Effector memory CD8-positive, alpha-beta T cell (primary cell): ENCODE measurements at regions not wholly inside any gene's neighbourhood (a gene's known extent, or its start where the extent isn't known, plus 50 kb on each side); places are given as distances from the start of the nearest gene placed in this dataset.

Source experiments
- ATAC-seq: fragments of 150-1000 bp; cut with Tn5 transposase; replicated peaks from 2 replicates; pipeline ENCODE4 v1.10.0; 2021; ENCODE audit warnings: mild to moderate bottlenecking, moderate library complexity
- DNase-seq, 3 experiments: peaks; one replicate each; pipeline ENCODE4 v3.0.0; 2021
- H3K27ac Mint-ChIP-seq, 2 donors: one replicate each; pipeline ENCODE4 v1.8.0; 2022; ENCODE audit warnings: mild to moderate bottlenecking in 2 of 2, mixed read lengths in 2 of 2, moderate library complexity in 2 of 2
- H3K27me3 Mint-ChIP-seq, 2 donors: one replicate each; pipeline ENCODE4 v1.8.0; 2022; ENCODE audit warnings: mixed read lengths in 2 of 2
- H3K36me3 Mint-ChIP-seq: one replicate; pipeline ENCODE4 v1.8.0; 2022; ENCODE audit warnings: mild to moderate bottlenecking, moderate library complexity, mixed read lengths; ENCODE audit not compliant: insufficient read depth
- H3K4me1 Mint-ChIP-seq, 2 donors: one replicate each; pipeline ENCODE4 v1.8.0; 2022; ENCODE audit warnings: low read depth in 2 of 2, mixed read lengths in 2 of 2
- H3K4me3 Mint-ChIP-seq, 2 donors: one replicate each; pipeline ENCODE4 v1.8.0; 2022; ENCODE audit warnings: mild to moderate bottlenecking in 2 of 2, mixed read lengths in 2 of 2, moderate library complexity in 2 of 2
- H3K9me3 Mint-ChIP-seq, 2 donors: one replicate each; pipeline ENCODE4 v1.8.0; 2022; ENCODE audit warnings: mixed read lengths in 2 of 2

DNA sequence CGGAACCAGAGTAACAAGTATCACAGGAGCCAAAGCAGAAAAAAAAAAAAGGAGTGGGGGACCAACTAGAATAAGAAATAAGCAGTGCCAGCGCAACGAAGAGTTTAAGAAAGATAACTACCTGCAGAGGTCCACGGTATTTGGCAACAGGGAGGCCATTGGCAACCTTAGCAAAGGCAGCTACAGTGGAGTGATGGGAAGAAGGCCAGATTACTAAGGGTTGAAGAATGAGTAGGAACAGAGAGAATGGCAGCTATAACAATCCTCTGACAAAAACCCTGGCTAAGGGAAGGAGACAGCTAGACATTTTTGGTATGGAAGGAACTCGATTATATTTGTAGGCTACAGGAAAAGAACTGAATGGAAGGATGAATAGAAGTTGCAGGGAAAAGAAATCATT, 93.4 kb upstream of the DMAC1 start:
- H3K27me3 Mint-ChIP-seq = peaks cover 0 to 6% of the 10 kb centered on the region in 2 donors
- H3K9me3 Mint-ChIP-seq = peaks cover 0 to 6% of the 10 kb centered on the region in 2 donors
- DNase-seq (no peak), ATAC-seq (no peak)
- H3K36me3 Mint-ChIP-seq = no peaks in the 10 kb centered on the region
- no peak overlapping the region for H3K4me3 Mint-ChIP-seq
- no peaks in the 10 kb centered on the region for H3K4me1 Mint-ChIP-seq
- no peak overlapping the region for H3K27ac Mint-ChIP-seq

GRCh38 chr9:7879551-7880245, 80.1 kb upstream of the DMAC1 start:
- peak; percentile 12 to 34 (median 27) for DNase-seq
- no peaks in the 10 kb centered on the region for H3K36me3 Mint-ChIP-seq
- peak; percentile 90 for ATAC-seq
- H3K4me1 Mint-ChIP-seq = peaks cover 9 to 15% of the 10 kb centered on the region in 2 donors
- H3K4me3 Mint-ChIP-seq = peak overlapping the region in 1 of 2 donors; percentile 47
- peaks cover 0 to 7% of the 10 kb centered on the region in 2 donors for H3K9me3 Mint-ChIP-seq
- H3K27ac Mint-ChIP-seq = peak overlapping the region in 1 of 2 donors; percentile 65
- H3K27me3 Mint-ChIP-seq = peaks cover 0 to 4% of the 10 kb centered on the region in 2 donors

GRCh38 chr9:7871977-7872730, 72.6 kb upstream of the DMAC1 start:
- Mint-ChIP-seq H3K4me1 (peaks cover 0 to 2% of the 10 kb centered on the region in 2 donors), H3K9me3 (no peaks in the 10 kb centered on the region), H3K4me3 (no peak overlapping the region), H3K36me3 (no peaks in the 10 kb centered on the region), H3K27ac (no peak overlapping the region), H3K27me3 (peaks cover 0 to 4% of the 10 kb centered on the region in 2 donors)
- ATAC-seq (no peak), DNase-seq (no peak)

GRCh38 chr9:7869340-7869739, 69.8 kb upstream of the DMAC1 start:
- peaks cover 0 to 4% of the 10 kb centered on the region in 2 donors for H3K9me3 Mint-ChIP-seq
- no peak overlapping the region for H3K4me3 Mint-ChIP-seq
- H3K27me3 Mint-ChIP-seq = no peaks in the 10 kb centered on the region
- DNase-seq = no peak
- no peak for ATAC-seq
- H3K4me1 Mint-ChIP-seq = peaks cover 0 to 2% of the 10 kb centered on the region in 2 donors
- H3K27ac Mint-ChIP-seq = no peak overlapping the region
- H3K36me3 Mint-ChIP-seq = no peaks in the 10 kb centered on the region

- DNase-seq (no peak), ATAC-seq (no peak)
- peaks cover 0 to 7% of the 10 kb centered on the region in 2 donors for H3K27me3 Mint-ChIP-seq
- no peak overlapping the region for H3K4me3 Mint-ChIP-seq
- no peak overlapping the region for H3K27ac Mint-ChIP-seq
- no peaks in the 10 kb centered on the region for H3K36me3 Mint-ChIP-seq
- H3K4me1 Mint-ChIP-seq = peaks cover 0 to 5% of the 10 kb centered on the region in 2 donors
- peaks cover 0 to 4% of the 10 kb centered on the region in 2 donors for H3K9me3 Mint-ChIP-seq
These were observed 62.6 kb upstream of the DMAC1 start for GRCh38 chr9:7862170-7862569.

GRCh38 chr9:7861086-7861485, 61.5 kb upstream of the DMAC1 start:
- H3K9me3 Mint-ChIP-seq = peaks cover 0 to 4% of the 10 kb centered on the region in 2 donors
- H3K27me3 Mint-ChIP-seq = peaks cover 0 to 7% of the 10 kb centered on the region in 2 donors
- H3K4me1 Mint-ChIP-seq = peaks cover 0 to 5% of the 10 kb centered on the region in 2 donors
- no peak for DNase-seq
- H3K4me3 Mint-ChIP-seq = no peak overlapping the region
- ATAC-seq = no peak
- H3K36me3 Mint-ChIP-seq = no peaks in the 10 kb centered on the region
- no peak overlapping the region for H3K27ac Mint-ChIP-seq

DNA sequence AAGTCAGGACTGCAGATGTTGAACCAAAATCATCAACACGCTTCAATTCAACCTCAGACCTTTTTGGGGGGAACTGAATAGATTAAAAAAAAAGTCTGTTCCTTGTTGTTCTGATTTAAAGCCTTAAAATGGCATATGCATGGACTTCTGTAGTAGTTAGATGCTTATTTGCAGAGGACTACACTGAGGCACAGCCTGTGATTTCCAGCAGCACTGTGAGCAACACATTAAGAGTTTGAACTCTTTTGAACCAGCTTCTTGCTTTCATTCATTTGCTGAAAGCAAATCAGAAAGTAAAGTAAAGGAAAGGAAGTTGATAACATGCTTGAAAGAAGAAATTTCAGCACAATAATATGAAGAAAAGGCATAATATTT, 60.7 kb upstream of the DMAC1 start:
- Mint-ChIP-seq H3K27me3 (peaks cover 0 to 7% of the 10 kb centered on the region in 2 donors), H3K27ac (no peak overlapping the region), H3K4me1 (peaks cover 0 to 5% of the 10 kb centered on the region in 2 donors), H3K9me3 (peaks cover 0 to 4% of the 10 kb centered on the region in 2 donors), H3K36me3 (no peaks in the 10 kb centered on the region), H3K4me3 (no peak overlapping the region)
- no peak for ATAC-seq
- DNase-seq = no peak

DNA sequence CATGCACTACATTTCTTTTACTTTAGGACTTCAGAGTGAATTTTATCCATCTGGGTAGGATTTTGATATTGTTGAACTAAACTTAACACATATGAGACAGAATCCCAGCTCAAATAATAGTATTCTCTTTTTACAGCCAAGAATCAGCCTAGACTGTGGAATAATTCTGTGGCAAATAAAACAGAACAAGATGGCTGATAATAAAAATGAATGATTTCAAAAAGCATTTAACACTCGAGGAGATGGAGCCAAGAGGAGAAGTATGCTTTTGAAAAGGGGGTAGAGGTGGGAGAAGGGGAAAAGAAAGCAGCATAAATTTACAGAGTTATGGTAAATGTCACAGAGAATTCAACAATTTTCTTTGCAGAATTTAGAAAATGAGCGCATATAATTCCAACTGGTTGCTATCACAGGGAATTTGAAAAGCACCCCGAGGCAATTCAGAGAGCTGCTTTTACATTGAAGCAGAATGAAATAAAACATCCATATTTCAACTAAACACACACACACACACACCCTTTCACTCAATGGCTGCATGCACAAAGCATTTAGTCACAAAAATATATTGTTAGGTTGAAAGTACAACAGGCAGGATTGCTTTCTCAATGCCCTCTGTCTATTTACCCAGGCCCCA, 60.2 kb upstream of the DMAC1 start:
- no peaks in the 10 kb centered on the region for H3K36me3 Mint-ChIP-seq
- no peak overlapping the region for H3K4me3 Mint-ChIP-seq
- ATAC-seq (no peak), DNase-seq (no peak)
- H3K4me1 Mint-ChIP-seq = peaks cover 0 to 5% of the 10 kb centered on the region in 2 donors
- H3K27ac Mint-ChIP-seq = no peak overlapping the region
- peaks cover 0 to 7% of the 10 kb centered on the region in 2 donors for H3K27me3 Mint-ChIP-seq
- no peaks in the 10 kb centered on the region for H3K9me3 Mint-ChIP-seq

GRCh38 chr9:7858166-7858565, 58.6 kb upstream of the DMAC1 start:
- Mint-ChIP-seq H3K9me3 (no peaks in the 10 kb centered on the region), H3K27me3 (peaks cover 0 to 7% of the 10 kb centered on the region in 2 donors), H3K4me3 (no peak overlapping the region), H3K36me3 (no peaks in the 10 kb centered on the region), H3K4me1 (peaks cover 0 to 5% of the 10 kb centered on the region in 2 donors), H3K27ac (no peak overlapping the region)
- DNase-seq (no peak), ATAC-seq (no peak)

DNA sequence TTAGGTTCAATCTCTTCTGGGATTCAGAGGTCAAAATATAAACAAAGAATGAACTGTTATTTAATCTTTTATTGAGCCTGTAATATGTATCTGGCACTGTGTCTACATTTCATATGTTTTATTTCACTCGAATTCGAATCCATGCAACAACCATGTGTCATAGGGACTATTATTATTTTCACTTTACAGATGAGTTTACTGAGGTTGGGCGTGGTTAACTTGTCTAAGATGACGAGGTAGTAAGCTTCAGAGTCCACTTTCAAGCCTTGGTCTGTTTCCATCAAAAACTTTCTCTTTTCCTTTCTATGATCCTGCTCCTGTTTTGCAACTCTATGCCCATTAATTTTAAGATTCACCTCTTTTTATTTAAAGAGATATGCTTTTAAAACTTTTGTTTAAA, 55.2 kb upstream of the DMAC1 start:
- no peak for DNase-seq
- Mint-ChIP-seq H3K27me3 (no peaks in the 10 kb centered on the region), H3K4me3 (no peak overlapping the region), H3K9me3 (peaks cover 0 to 2% of the 10 kb centered on the region in 2 donors), H3K27ac (no peak overlapping the region), H3K4me1 (no peaks in the 10 kb centered on the region), H3K36me3 (no peaks in the 10 kb centered on the region)
- no peak for ATAC-seq
